NCI-H748 treated with DMSO at 0.1 percent for 48 hours (cell line): ENCODE measurements at regions not wholly inside any gene's neighbourhood (a gene's known extent, or its start where the extent isn't known, plus 50 kb on each side); places are given as distances from the start of the nearest gene placed in this dataset.

Source experiments
- DNase-seq: peaks from one replicate; lab custom pipeline; 2025; lab: John Stamatoyannopoulos, UW

DNA sequence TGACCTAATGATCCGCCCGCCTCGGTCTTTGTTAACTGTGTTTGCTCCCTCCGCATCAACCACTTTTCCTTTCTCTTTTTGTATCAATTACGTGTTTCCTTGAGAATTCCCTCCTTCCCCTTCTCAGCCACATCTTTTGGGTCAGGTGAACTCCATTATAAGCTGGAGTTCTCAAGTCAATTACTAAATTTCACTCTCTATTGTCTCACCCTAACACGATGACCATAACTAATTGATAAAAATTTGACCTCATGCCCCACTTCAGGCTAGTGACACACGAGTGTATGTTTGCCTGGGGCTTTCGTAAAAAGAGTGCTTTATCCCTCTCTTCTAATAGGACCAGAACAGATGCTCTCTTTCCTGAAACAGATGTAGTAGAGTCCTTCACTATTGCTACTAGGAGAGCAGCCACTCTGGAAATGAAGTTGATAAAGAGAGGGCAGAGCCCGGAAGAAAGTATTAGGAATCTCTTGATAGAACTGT lies 403.6 kb upstream of the ANXA10 start:
- DNase-seq: no peak

- no peak for DNase-seq
These were observed 389.9 kb upstream of the ANXA10 start for GRCh38 chr4:167702391-167702790.

DNA sequence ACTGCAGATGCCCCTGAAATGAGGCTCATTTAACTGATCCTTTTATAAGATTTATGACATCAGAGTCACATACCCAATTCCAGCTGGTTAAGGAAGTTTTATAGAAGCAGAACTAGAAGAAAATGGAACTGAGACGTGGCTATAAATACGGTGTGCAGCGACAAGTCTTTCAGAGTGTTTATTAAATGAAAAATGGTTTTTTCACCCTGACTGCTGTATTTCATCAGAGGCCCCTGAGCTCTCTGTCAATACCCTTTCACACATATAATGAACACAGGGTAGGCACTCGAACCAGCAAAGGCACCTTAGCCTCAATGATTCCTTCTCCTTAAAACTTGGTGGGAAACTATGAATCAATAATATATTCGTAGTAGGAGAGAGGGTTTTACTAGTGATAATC lies 380.8 kb upstream of the ANXA10 start:
- no peak for DNase-seq

GRCh38 chr4:167713756-167714155 lies 378.6 kb upstream of the ANXA10 start:
- no peak for DNase-seq

- no peak for DNase-seq
These were observed 377.2 kb upstream of the ANXA10 start for GRCh38 chr4:167715176-167715575.

DNA sequence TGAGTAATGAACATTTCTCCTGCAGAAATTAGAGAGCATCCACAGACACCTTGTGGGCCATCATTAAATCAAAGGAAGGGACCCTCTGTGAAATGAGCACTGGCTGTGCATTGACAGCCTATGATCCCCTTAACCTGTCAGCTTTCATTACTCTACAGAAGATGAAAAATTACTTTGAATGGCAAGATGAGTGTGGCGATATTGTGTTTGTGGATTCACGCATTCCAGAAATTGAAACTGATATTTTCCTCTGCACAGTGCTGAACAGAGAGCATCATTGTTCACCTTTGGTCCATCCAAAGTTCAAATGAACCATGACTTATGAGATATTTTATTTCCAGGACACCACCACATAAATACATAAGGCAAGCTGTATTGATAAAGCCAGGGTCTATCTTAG lies 374.8 kb upstream of the ANXA10 start:
- no peak for DNase-seq

DNA sequence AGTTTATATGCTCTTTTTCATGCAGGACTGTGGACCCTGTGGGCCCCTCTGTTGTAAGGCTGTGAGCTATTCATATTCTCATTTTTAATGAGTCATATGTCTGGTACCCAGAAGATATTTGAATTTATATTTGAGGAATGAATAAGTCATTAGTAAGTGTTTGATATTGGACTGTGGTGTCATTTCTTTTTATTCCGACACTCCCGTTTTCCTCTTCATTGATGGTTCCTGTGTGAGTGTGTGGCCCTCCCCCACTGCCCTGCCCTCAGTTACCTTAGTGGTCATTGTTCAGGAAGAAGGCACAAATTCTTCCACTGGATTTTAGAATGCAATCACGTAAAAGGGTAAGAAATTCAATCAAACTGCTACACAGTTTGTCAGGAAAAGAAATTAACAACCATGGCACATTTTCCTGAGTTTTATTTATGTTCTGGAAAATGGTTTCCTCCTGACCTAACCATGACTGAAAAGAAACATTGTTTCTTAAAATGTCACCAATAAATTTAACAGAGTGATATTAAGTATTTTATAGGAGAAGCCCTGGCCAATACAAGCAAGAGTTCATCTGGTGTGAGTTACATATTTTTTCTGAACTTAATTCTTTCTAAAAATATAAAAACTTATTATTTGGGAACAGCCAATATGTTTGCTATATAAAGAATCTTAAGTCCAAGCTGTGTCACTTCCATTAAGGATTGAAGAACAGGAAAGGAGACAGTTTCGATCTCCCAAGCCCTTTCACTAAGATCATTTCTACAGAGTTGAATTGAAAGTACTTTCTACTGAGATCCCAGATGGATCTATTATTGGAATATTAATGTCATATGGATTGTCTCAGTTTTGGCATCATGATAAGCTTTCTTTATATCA lies 370.5 kb upstream of the ANXA10 start:
- DNase-seq: no peak

- no peak for DNase-seq
These were observed 369.9 kb upstream of the ANXA10 start for GRCh38 chr4:167722487-167722808.

DNA sequence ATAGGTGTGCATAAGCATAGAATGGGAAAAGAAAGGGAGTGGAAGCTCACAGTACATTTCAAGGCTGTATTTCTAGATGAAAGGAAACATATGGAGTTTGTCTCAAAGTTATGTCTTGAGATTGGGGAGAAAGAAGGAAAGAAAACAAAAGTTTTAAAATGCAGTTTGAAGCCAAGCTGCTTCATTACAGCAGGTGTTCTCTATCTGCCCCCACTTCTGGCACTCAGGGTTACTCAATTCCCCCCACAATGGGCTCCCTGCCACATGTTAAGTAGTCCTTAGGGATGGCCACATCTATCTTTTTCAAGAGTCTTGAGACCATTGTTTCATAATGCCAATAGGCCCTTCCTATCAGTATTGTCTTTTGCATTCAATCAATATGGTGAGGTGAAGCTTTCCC lies 367.4 kb upstream of the ANXA10 start:
- no peak for DNase-seq

DNA sequence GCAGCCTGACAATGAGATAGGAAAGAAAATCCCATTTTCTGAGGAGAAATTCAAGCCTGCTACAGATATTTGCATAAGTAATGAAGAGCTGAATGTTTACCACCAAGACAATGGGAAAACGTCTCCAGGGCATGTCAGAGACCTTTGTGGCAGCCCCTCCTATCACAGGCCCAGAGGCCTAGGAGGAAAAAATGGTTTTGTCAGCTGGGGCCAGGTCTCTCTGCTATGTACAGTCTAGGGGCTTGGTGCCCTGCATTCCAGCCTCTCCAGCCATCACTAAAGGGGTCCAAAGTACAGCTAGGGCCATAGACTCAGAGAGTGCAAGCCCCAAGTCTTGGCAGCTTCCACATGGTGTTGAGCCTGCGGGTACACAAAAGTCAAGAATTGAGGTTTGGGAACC lies 361.6 kb upstream of the ANXA10 start:
- no peak for DNase-seq

GRCh38 chr4:167745024-167745687 lies 347.2 kb upstream of the ANXA10 start:
- DNase-seq: no peak

GRCh38 chr4:167767281-167767680 lies 325.1 kb upstream of the ANXA10 start:
- no peak for DNase-seq

- no peak for DNase-seq
These were observed 317.7 kb upstream of the ANXA10 start for GRCh38 chr4:167774646-167775045.

DNA sequence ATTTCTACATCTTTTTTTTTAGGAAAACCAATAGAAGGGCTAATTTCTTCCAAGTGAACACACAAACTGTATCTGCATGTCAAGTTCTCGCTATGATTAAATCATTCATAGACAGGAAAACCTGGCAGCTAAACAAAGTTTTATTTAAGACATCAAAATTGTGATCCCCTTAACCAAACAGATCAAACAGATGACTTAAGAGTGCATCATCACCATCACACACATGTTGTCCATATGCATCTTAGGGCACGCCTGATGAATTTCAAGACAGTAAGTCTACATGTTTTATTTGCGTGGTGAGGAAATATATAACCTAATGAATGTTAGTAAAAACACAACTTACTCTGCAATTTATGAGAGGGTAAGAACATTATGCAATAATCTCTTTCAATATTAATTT lies 317.0 kb upstream of the ANXA10 start:
- DNase-seq: no peak

DNA sequence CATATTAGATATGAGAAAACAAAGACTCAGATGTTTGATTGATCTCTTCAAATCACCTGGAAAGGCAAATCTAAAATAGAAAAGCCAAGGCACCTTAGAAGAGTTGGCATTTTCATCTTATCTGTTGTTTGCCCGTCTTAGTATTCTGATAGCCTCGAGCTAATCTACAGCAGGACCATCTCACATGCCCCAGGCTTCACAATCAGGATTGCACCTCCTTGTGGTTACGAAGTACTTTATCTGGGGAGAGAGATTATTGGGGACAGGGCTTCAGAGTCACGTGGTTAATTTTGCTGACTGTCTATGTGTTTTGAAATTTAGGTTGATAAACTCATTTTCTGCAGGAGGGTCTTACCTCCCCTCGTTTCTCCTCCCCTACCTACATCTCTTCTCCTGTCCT lies 313.1 kb upstream of the ANXA10 start:
- no peak for DNase-seq

GRCh38 chr4:167779864-167780263 lies 312.5 kb upstream of the ANXA10 start:
- DNase-seq: no peak

DNA sequence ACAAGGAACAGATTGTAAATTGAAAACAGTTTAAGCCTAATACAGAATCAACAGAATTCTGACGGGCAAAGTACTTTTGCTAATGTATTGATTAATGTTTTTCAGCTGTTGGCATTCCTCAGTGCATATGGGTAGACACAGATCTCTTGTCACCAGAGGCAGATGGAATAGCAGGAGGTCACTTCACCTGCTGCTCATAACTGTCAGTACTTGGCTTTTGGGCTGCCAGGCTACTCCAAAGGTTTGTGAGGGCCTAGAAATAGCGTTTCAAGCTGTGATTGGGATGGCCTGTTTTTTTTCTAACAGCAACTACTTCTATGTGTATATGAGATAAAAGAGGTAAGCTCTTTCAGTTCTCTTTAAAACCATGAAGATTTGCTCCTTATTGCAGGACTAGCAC lies 307.5 kb upstream of the ANXA10 start:
- DNase-seq: no peak

DNA sequence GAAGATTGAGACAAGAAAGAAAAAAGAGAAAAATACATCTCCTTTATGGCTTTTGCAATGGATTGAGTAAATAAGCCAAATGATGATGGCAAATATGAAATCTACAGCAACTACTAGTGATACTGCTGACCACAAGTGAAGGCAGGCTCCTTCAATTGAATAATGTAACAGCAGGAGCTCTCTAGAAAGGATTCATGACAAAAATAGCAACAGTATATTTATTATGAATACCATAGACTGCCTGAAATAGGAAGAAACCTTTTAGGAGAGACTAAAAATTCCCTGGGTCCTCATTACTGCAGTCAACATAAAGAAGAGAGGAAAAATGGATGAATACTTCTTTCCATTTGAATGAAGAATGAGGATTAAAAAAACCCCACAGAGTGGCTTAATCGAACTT lies 306.8 kb upstream of the ANXA10 start:
- no peak for DNase-seq

- DNase-seq: no peak
These were observed 305.8 kb upstream of the ANXA10 start for GRCh38 chr4:167786504-167786903.

DNA sequence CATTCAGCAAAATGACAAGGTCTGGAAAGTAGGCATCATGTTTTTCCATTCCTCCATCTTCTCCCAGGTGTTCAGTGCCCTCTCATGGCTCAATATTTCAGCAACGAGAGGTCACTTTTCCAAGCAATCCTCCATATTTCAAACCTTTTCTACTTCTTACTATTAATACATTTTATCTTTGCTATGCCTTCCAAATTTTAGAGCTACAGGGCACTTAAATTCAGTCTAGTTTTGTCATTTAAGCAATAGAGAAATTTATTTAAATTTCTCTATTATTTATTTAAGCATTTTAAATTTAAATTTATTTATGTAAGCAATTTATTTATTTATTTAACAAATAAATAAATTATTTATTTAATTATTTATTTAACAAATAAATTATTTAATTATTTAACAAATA lies 305.1 kb upstream of the ANXA10 start:
- DNase-seq: no peak

- no peak for DNase-seq
These were observed 289.7 kb upstream of the ANXA10 start for GRCh38 chr4:167802463-167803212.

DNA sequence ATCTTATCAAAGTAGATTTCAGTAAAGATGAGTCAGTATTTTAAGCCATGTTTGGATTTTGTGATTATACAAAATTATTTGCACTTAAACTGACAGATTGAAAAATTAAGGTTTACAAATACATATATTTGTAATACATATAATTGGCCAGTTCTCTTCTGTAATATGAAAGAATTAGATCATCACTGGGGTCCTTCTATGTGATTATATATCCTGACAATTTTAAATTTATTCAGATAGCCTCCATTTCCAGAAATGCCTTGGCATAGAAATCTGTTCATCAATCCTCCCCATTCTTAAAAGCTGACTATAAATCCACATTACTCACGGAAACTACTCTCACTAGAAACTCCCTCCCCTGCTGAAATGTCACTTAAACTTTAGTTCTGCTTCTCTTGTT lies 280.4 kb upstream of the ANXA10 start:
- no peak for DNase-seq

GRCh38 chr4:167826281-167826680 lies 266.1 kb upstream of the ANXA10 start:
- DNase-seq: no peak
